GM19239 (cell line): ENCODE measurements at regions not wholly inside any gene's neighbourhood (a gene's known extent, or its start where the extent isn't known, plus 50 kb on each side); places are given as distances from the start of the nearest gene placed in this dataset.
"Not testable (repeated sequence)": the region's sequence is repeated elsewhere in the genome, so short reads cannot be mapped to it uniquely, and the experiment has no call there.

ENCODE experiments used
- DNase-seq: peaks from one replicate; pipeline ENCODE4 v3.0.0; 2011; ENCODE audit warnings: low spot score; ENCODE audit not compliant: insufficient read length
- FAIRE-seq: peaks from 2 replicates; lab custom pipeline; 2011; peaks lifted over from hg19 to GRCh38; lab: Jason Lieb, UNC

GRCh38 chr12:76652402-76652801 lies 92.8 kb upstream of the OSBPL8 start:
- FAIRE-seq (no peak), DNase-seq (no peak)

DNA sequence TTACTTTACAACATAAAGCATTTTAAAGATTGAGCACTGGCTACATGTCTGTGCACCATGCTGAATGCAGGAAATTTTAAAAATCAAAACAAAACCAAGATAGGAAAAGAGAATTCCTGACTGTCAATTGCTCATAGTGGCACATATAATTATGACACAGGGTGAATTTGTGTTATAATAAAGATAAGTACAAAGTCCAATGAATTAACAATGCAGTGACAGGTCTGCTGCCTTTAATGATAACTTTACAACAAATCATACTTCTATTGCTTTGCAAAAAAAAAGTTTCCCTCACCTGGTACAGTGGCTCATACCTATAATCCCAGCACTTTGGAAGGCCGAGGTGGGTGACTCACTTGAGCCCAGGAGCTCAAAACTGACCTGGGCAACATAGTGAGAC lies 93.8 kb upstream of the OSBPL8 start:
- DNase-seq (no peak), FAIRE-seq (no peak)

DNA sequence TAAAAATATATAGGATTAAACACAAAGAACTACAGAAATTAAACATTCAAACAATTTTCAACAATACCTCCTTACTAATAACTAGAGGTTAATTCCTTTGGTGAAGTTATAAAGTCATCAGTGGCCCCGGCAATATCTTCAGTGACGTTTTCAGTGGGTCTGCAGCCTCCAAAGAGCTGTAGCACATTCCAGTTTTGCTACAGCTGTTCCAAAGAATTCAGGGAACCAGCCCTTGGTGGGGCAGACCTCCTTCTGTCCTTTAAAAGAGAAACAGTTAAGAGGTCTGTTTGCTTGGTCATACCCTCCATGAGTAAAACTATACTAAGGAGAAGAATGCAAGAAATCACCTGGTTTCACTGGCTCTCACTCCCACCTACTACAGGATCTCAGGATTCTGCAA lies 99.2 kb upstream of the ZDHHC17 start:
- DNase-seq, result no peak
- no peak for FAIRE-seq

DNA sequence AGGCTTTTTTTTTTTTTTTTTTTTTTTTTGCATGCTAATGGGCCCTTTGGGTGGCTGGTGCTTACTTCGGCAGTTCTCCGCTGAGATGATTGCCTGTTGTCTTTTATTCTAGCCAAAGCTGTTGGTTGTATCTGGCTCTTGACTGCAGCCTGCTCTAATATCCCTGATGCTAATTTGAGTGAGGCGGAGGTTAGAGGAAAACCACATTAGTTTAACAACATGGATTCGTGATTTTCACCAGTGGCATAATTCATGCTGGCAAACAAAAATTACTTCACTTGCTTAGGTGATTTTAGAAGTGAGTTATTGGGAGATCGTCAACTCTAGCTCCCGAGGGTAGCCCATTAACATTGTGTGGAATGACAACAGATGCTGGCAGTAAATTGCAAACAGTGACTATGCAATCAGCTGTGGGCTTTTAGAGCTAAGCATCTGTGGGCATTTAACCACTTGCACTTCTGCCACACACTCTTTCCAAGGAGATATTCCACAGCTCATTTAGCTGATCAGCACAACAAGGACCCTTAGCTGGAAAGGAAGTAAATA lies 97.6 kb upstream of the ZDHHC17 start:
- FAIRE-seq, result no peak
- no peak for DNase-seq

DNA sequence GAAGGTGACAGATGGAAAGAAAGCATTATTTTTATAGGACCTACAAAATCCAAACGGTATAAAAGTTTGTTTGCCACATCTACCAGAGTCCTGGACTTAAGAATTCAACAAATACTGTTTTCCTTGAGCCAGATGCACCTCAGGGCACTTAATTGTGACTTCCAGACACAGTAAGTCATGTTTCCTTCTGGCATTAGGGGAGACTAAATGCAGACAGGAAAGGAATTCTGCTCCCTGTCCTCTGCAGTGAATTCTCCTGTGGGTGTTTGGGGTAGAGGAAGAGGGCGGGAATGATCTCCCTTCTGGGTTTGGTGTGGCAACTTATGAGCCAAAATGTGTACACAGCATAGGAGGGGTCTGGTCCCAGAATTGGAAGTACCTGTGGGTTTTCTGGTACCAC lies 93.9 kb upstream of the ZDHHC17 start:
- no peak for FAIRE-seq
- no peak for DNase-seq

DNA sequence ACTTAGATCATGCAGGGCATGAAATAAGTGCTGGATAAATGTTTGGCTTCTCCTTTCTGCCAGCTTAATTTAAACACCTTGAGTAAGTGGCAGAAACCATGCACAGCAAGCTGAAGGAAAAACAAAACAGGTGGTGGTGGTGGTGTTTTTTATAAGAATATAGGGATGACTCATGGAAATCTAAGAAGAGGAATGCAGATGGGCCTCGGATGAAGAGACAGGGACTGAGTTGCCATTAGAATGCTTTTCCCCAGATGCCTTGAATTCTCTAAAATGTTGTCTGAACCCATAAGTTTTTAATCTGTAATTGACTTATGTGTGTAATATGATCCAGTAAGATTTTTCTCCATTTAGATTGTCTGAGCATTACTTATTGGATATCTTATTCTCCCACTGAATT lies 93.1 kb upstream of the ZDHHC17 start:
- FAIRE-seq, result no peak
- no peak for DNase-seq

GRCh38 chr12:76674669-76675315 lies 89.1 kb upstream of the ZDHHC17 start:
- DNase-seq, result no peak
- FAIRE-seq, result no peak

DNA sequence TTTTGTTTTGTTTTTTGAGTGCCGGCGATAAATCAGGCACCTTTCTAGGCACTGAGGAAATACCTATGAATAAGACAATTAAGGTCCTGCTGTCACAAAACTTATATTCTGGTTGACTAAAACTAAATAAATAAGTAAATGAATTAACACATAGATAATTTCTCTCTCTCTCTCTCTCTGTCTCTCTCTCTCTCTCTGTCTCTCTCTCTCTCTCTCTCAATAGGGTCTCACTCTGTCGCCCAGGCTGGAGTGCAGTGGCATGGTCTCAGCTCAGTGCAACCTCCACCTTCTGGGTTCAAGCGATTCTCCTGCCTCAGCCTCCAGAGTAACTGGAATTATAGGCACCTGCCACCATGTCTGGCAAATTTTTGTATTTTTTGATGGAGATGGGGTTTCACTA lies 87.7 kb upstream of the ZDHHC17 start:
- not testable (repeated sequence) for FAIRE-seq, DNase-seq

DNA sequence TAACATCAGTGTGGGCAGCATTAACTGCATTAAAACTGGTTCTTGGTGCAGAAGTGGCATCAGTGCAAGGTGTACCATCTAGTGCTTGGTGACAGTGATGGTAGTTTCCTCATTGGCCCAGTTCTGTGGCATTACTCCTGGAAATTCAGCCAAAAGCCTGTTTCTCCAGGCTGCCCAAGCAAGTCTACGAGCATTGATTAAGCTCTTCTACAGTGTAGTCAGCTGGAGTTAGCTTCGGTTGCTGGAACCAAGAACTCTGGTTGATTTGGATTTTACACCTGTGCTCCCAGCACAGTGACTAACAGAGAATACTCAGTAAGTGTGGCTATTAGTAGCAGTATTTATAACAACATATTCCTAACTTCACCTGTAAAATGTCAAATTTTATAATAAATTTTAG lies 84.9 kb upstream of the ZDHHC17 start:
- FAIRE-seq, result no peak
- no peak for DNase-seq

- FAIRE-seq (no peak), DNase-seq (no peak)
Measured at GRCh38 chr12:76679778-76680177, 84.1 kb upstream of the ZDHHC17 start.

DNA sequence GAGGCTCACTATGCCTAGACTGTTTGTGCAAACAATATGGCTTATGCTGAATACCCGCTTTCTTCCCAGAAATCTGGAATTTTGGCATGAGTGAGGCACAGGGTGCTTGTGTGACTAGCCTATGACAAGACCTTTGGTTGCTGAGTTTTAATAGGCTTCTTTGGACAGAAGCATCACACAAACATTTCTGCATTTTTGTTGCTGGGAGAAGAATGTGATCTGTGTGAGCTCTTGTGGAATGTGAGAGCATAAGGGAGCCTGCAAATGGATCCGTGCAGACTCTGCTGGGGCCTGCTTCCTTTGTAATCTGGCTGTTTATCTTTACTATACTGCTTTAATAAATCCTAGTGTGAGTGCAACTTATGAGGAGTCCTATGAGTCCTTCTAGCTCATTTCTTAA lies 83.0 kb upstream of the ZDHHC17 start:
- no peak for DNase-seq
- FAIRE-seq, result no peak

DNA sequence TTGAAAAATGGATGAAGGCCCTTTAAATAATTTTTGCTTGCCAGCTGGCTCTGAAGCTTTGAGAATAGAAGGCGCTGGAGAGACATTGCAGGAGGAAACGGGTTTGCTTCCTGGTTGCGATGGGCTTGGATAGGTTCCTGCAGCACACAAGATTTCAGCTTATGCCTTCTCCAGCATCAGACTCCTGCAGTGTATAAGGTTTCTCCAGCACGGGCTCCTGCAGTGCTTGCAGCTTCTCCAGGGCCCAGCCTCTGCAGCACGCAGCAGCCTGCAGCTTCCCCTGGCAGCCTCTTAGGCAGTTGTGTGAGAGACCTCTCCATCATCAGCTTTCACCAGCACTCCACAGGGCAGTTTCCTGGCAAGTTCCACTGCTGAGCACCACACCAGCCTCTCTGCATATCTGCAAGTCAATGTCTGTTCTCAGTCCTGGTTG lies 78.7 kb upstream of the ZDHHC17 start:
- DNase-seq, result no peak
- FAIRE-seq, result no peak

- FAIRE-seq (no peak), DNase-seq (no peak)
Measured at GRCh38 chr12:76687981-76688380, 75.9 kb upstream of the ZDHHC17 start.

GRCh38 chr12:76688631-76689030 lies 75.3 kb upstream of the ZDHHC17 start:
- no peak for FAIRE-seq
- no peak for DNase-seq

DNA sequence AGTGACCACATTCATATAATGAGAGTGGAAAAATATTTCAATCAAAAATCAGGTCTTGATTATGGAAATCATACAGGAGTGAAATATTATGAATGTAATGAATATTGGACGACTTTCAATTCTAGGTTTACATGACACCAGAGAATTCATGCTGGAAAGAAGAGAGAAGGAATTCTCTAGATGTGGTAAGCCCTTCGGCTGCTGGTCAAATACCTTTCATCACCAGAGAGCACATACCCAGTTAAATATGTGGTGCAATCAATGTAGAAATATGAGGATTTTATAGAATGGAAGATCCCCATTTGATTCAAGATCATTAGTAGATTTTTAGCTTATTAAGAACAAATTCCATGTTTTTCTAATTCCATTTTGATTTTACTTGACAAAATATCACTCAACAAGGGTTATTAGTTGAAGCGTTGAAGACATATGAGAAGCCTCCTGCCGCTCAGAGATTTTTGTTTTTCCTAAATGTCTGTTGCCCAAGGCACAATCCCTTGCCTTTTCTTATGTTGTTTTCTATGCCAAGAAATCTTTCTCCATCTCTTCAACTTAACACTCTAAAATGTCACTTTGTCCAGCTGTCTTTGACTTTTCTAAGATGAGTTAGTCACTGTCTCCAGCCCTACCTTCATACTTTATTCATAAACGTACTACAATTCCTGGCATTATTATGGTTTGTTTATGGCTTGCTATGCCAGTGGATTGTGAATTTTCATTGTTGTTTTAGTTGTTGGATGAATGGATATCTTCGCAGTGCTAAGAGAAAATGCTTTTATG lies 72.8 kb upstream of the ZDHHC17 start:
- DNase-seq, result no peak
- FAIRE-seq, result no peak

- FAIRE-seq (no peak), DNase-seq (no peak)
Measured at GRCh38 chr12:76692846-76693245, 71.1 kb upstream of the ZDHHC17 start.

DNA sequence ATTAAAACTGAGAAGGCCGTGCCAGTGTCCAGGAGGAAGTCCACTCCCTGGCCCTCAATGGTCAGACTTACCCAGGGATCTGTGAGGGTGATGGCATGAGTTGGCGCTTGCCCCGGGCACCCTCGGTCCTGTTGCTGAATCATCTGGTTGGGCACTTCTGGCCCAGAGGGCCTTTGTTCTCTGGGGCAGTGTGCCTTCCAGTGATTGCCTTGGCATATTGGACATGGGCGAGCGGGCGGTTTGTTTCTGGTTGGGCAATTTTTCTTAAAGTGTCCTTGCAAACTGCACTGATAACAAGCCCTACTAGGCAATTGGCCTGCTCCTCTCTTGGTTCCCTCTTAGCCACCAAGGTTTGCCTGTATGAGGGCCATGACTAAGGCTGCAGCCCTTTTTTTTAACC lies 69.5 kb upstream of the ZDHHC17 start:
- FAIRE-seq, result no peak

DNA sequence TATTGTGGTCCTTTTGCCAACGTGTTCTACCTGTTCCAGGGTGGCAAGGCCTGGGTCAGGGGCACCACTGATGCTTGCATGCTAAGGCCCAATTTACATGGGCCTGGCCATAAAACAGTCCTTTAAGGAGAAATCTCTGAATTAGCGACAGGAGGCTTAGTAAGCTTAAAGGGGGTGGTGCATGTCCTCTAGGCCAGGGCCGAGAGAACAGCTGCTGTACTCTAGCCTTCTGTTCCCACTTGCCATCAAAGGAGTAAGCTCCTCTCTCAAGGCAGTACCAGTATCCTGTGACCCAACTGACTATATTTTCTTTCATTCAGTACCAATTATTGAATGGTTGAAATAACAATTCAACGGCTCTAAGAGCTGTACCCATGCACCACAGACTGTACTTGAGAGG lies 67.7 kb upstream of the ZDHHC17 start:
- DNase-seq (no peak), FAIRE-seq (no peak)

More for the DNA sequence above, 69.5 kb upstream of the ZDHHC17 start:
- no peak for DNase-seq

GRCh38 chr12:76697849-76698248 lies 66.1 kb upstream of the ZDHHC17 start:
- DNase-seq (no peak), FAIRE-seq (no peak)

DNA sequence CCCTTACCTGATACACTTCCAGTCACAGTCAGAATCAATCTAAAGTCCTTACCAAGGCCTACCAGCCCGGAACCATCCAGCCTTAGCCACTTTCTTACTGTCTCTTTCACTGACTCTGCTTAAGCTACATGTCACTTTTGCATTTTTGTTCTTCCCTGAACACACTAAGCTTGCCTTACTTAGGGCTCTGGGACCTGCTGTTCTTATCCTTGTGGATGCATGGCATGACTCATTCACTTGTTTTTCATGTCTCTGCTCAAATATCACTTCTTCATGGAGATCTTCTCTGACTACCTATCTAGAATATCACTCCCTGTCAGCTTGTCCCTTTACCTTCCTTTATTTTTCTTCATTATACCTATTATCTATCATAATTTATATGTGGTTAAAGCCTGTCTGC lies 65.6 kb upstream of the ZDHHC17 start:
- FAIRE-seq, result no peak

GRCh38 chr12:76698966-76699365 lies 64.9 kb upstream of the ZDHHC17 start:
- DNase-seq (no peak), FAIRE-seq (no peak)

More for the DNA sequence above, 65.6 kb upstream of the ZDHHC17 start:
- DNase-seq, result no peak

DNA sequence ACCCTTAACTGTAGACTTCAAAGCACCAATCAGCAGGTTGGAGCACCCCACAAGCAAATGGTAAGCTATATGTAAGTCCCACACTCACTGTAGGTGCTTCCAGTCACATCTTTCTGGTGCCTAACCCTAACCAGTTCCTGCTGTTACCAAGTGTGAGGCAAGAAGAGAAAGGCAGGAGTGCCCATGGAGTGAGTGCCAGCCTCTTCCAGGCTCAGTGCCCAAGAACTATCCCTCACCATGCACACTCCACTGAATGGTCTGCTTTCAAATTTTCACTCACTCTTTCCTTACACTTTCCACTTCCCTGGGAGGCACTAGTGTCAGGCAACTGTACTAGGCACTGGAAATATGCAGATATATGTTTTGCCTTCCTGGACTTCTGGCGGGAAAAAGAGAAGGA lies 62.2 kb upstream of the ZDHHC17 start:
- FAIRE-seq (no peak), DNase-seq (no peak)
